Heart right ventricle (tissue), 16 donors: ENCODE measurements at regions not wholly inside any gene's neighbourhood (a gene's known extent, or its start where the extent isn't known, plus 50 kb on each side); places are given as distances from the start of the nearest gene placed in this dataset.

Experiments
- ATAC-seq, 8 donors: fragments of 200-7000 bp; cut with Tn5 transposase; one replicate each; pipeline ENCODE4 v1.9.1; 2020; ENCODE audit warnings: mild to moderate bottlenecking in 8 of 8, moderate library complexity in 8 of 8, moderate number of reproducible peaks in 1 of 8
- DNase-seq, 2 donors: peaks; one replicate each; pipeline ENCODE4 v3.0.0-alpha.2; 2020
- H3K27ac ChIP-seq, 10 donors: fragments of 200-600 bp; sonication (generic) in 2 of 10; one replicate each; pipeline versions ENCODE4 v1.5.0 to v1.8.0; 2020 to 2022; ENCODE audit warnings: mild to moderate bottlenecking in 3 of 10
- H3K27me3 ChIP-seq, 7 donors: fragments of 200-600 bp; one replicate each; pipeline ENCODE4 v1.8.0; 2021 to 2022; ENCODE audit warnings: mild to moderate bottlenecking in 2 of 7
- H3K36me3 ChIP-seq, 9 donors: fragments of 200-600 bp; sonication (generic) in 1 of 9; one replicate each; pipeline versions ENCODE4 v1.5.0 to v1.8.0; 2020 to 2022; ENCODE audit warnings: mild to moderate bottlenecking in 2 of 9
- H3K4me1 ChIP-seq, 9 donors: fragments of 200-600 bp; sonication (generic) in 1 of 9; one replicate each; pipeline versions ENCODE4 v1.5.0 to v1.8.0; 2020 to 2022; ENCODE audit warnings: mild to moderate bottlenecking in 4 of 9
- H3K4me3 ChIP-seq, 10 donors: fragments of 200-600 bp; sonication (generic) in 2 of 10; one replicate each; pipeline versions ENCODE4 v1.5.0 to v1.8.0; 2020 to 2022; ENCODE audit warnings: mild to moderate bottlenecking in 7 of 10, moderate library complexity in 2 of 10
- H3K9me3 ChIP-seq, 11 donors: fragments of 200-600 bp in 10 of 11; sonication (generic) in 2 of 11; one replicate each; pipeline versions ENCODE4 v1.5.0 to v1.8.0; 2013 to 2022; ENCODE audit warnings: mild to moderate bottlenecking in 2 of 11, control low read depth in 1 of 11, moderate library complexity in 1 of 11
- WGBS, 2 donors: extraction: QIAGEN DNeasy Blood & Tissue Kit; methylation state at CpG; one replicate each; pipeline ENCODE4 v1.1.7; 2013; ENCODE audit warnings: inconsistent platforms in 1 of 2; 5-methylcytosine and 5-hydroxymethylcytosine counted together
- intact Hi-C, 10 donors: fragments of 100-400 bp; cut with DNase I; formaldehyde crosslinking; loops; one replicate each; pipeline versions ENCODE4 v1.11.1 to v1.14.2; 2022
- TF ChIP-seq, protein P1 (sequence below), 9 donors: fragments of 200-600 bp; sonication (generic) in 2 of 9; IDR thresholded peaks; one replicate each; pipeline versions ENCODE4 v1.5.0 to v1.8.0; 2021 to 2022; ENCODE audit warnings: antibody characterized with exemption in 9 of 9, mild to moderate bottlenecking in 5 of 9, moderate library complexity in 1 of 9
- donor health status: Arrhythmogenic right ventricular cardiomyopathy.
- donor health status: ischemic (EF 13 %, LVEDD 7.1; RV severe dilation, severe dysfunction).
- donor health status: healthy with polysubstance abuse.
- donor health status: DM: no; HTN: yes; CAD: no.
- donor health status: DM: no; HTN: no; CAD: no.
- donor health status: ischemic (EF 25% LVEDD 6.9; RV normal size, moderate dysfunction).
- donor health status: ischemic (EF 25% LVEDD 5.7; RV mildly dilated, moderate dysfunction).
- donor health status: healthy.
- donor health status: DM: yes; HTN: yes; CAD: no.
- donor health status: Ischemic cardiomyopathy.
- donor health status: ischemic (EF 35%, LVEDD 5.7; RV mildly dilated, moderate dysfunction).
- donor health status: nonischemic (EF 11% LVEDD 7.7; RV severe dilation, severe dysfunction).
- donor health status: DM: yes; HTN: yes; CAD: no.
- donor health status: PGD.
- donor health status: ischemic (EF 29% LVEDD 5.4; RV normal size, mild dysfunction).
- donor health status: nonischemic (EF 23%, LVEDD 6.1; RV moderate dilation, normal function).

DNA sequence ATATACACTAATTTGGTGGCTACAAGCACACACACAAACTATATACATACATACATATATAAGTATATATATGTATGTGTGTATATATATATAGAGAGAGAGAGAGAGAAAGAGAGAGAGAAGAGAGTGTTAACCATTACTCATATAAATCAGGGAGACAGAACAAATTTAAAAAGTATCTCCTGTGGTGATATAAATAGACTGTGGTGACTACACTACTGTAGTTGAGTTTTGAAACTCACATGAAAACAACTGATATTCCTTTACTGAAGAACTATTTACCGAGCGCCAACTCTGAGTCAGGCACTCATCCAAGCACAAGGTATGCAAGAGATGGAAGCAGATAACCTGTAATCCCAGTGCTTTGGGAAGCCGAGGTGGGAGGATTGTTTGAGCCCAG lies 67.3 kb upstream of the ANO6 start:
- peaks cover 0 to 21% (median 0%) of the 10 kb centered on the region in 11 donors for H3K9me3 ChIP-seq
- H3K4me1 ChIP-seq: no peaks in the 10 kb centered on the region
- DNase-seq (no peak), ATAC-seq (no peak)
- H3K36me3 ChIP-seq: no peaks in the 10 kb centered on the region
- 83 to 90% methylated on average over 3 of the region's 3 CpGs for WGBS, 2 donors
- no peak overlapping the region for H3K27ac ChIP-seq
- intact Hi-C loops: no loop called here
- no peak overlapping the region for H3K4me3 ChIP-seq
- no peaks in the 10 kb centered on the region for H3K27me3 ChIP-seq
- TF ChIP-seq, protein P1, sequence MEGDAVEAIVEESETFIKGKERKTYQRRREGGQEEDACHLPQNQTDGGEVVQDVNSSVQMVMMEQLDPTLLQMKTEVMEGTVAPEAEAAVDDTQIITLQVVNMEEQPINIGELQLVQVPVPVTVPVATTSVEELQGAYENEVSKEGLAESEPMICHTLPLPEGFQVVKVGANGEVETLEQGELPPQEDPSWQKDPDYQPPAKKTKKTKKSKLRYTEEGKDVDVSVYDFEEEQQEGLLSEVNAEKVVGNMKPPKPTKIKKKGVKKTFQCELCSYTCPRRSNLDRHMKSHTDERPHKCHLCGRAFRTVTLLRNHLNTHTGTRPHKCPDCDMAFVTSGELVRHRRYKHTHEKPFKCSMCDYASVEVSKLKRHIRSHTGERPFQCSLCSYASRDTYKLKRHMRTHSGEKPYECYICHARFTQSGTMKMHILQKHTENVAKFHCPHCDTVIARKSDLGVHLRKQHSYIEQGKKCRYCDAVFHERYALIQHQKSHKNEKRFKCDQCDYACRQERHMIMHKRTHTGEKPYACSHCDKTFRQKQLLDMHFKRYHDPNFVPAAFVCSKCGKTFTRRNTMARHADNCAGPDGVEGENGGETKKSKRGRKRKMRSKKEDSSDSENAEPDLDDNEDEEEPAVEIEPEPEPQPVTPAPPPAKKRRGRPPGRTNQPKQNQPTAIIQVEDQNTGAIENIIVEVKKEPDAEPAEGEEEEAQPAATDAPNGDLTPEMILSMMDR (IDR thresholded peaks at IDR 0.05): no peak

DNA sequence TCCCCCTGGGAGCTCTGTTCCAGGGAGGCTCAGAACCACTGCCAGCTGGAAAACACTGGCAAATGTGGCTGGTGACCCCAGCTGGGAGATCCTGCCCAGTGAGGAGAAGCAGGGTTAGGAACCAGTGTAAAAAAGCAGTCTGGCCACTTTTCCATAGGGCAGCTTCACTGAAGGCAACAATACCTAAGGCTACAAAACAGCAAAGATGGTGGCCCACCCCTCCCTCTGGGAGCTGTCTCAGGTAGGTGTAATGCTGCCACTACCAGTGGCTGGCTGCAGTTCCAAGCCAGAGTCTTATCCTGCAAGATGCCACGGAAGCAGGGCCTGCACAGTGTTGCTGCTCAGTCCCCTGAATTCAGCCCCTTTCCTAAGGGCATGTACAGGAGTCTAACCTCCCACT lies 50.6 kb upstream of the ANO6 start:
- Histone ChIP-seq H3K9me3 (peaks cover 0 to 9% (median 0%) of the 10 kb centered on the region in 11 donors), H3K27ac (no peak overlapping the region), H3K36me3 (no peaks in the 10 kb centered on the region), H3K27me3 (no peaks in the 10 kb centered on the region), H3K4me3 (no peak overlapping the region), H3K4me1 (peaks cover 0 to 19% (median 0%) of the 10 kb centered on the region in 9 donors)
- intact Hi-C loops: no loop called here
- DNase-seq (no peak), ATAC-seq (peak in 2 of 8 donors; percentile 10 to 55)
- 74 to 90% methylated on average over 1 of the region's 1 CpG for WGBS, 2 donors
- TF ChIP-seq, protein P1 (IDR thresholded peaks at IDR 0.05): no peak

DNA sequence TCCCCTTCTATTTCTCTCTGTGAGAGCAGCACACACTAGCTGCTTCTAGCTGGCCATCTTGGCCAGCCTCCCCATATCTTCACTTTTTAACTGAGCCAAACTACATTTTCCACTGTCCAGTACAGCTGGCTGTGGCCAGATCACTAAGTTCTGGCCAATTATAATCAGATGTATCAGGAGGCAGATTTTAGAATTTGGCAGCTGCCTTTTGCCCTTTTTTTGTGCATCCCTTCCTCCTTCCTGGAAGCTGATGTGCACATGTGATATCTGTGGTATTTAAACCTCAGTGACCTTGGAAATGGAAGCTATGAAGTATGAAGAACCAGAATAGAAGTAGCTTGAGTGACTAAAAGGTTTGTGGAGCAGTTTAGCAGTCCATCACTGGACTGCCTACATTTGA lies 49.8 kb upstream of the ANO6 start:
- DNase-seq: no peak
- H3K27me3 ChIP-seq: no peaks in the 10 kb centered on the region
- ATAC-seq: peak in 6 of 8 donors; percentile 26 to 71 (median 58)
- no peak overlapping the region for H3K4me3 ChIP-seq
- peaks cover 0 to 7% (median 0%) of the 10 kb centered on the region in 11 donors for H3K9me3 ChIP-seq
- peak overlapping the region in 1 of 10 donors; percentile 2 for H3K27ac ChIP-seq
- TF ChIP-seq, protein P1 (IDR thresholded peaks at IDR 0.05): no peak
- H3K4me1 ChIP-seq: peaks cover 0 to 19% (median 0%) of the 10 kb centered on the region in 9 donors
- H3K36me3 ChIP-seq: no peaks in the 10 kb centered on the region
- intact Hi-C loops: no loop called here
